GM13976 (cell line): ENCODE measurements at regions not wholly inside any gene's neighbourhood (a gene's known extent, or its start where the extent isn't known, plus 50 kb on each side); places are given as distances from the start of the nearest gene placed in this dataset.

ENCODE experiments used
- DNase-seq: peaks from one replicate; pipeline ENCODE4 v3.0.0; 2012; ENCODE audit warnings: low spot score
- in situ Hi-C: fragments of 300-500 bp; cut with MboI; formaldehyde crosslinking; loops from one replicate; pipeline ENCODE4 v1.12.0; 2022; ENCODE audit warnings: low sequenced_read_pairs, mixed read lengths, inconsistent platforms; ENCODE audit not compliant: unreplicated experiment
- TF ChIP-seq, protein P1 (sequence below): IDR thresholded peaks from 2 replicates; pipeline ENCODE4 v1.5.1; 2012; ENCODE audit warnings: borderline replicate concordance, mild to moderate bottlenecking; ENCODE audit not compliant: insufficient read depth; ENCODE audit errors: extremely low read depth, missing control alignments, control extremely low read depth

DNA sequence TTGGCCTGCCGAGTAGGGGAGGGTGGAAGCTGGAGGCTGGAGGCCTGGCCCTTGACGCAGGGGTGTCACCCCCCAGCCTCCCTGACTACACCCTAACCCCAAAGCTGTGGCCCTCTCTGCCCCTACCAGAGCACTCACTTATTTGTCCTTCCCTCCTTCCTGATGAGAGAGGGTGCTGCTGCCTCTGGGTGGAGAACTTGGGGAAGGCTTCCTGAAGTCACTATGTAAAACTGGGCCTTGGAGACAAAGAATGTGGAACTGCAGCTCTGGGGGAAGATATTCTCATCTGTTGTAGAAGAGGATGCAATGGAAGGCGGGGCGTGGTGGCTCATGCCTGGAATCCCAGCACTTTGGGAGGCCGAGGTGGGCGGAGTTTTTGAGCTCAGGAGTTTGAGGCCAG, 485.2 kb downstream of the ZNF536 start:
- no peak for DNase-seq
- in situ Hi-C loops, result no loop called here
- TF ChIP-seq, protein P1, sequence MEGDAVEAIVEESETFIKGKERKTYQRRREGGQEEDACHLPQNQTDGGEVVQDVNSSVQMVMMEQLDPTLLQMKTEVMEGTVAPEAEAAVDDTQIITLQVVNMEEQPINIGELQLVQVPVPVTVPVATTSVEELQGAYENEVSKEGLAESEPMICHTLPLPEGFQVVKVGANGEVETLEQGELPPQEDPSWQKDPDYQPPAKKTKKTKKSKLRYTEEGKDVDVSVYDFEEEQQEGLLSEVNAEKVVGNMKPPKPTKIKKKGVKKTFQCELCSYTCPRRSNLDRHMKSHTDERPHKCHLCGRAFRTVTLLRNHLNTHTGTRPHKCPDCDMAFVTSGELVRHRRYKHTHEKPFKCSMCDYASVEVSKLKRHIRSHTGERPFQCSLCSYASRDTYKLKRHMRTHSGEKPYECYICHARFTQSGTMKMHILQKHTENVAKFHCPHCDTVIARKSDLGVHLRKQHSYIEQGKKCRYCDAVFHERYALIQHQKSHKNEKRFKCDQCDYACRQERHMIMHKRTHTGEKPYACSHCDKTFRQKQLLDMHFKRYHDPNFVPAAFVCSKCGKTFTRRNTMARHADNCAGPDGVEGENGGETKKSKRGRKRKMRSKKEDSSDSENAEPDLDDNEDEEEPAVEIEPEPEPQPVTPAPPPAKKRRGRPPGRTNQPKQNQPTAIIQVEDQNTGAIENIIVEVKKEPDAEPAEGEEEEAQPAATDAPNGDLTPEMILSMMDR, result no peak

DNA sequence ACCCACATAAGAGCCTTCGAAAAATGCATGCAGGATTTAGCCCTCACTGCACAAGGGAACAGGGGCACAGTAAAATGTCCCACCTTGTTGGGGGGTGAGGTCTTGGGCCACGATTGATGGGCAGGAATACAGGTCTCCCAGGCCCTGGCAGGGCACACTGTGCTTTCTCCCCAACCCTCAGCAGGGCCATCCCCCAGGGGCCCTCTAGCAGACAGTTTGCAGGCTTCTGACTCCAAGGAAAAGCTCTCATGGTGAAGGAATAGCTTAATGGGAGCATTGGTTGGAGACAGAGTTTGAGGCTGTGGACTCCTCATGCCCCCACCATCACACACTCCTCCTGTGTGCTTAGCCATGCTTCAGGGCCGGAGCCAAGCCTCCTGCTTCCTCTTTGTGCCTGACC, 484.6 kb downstream of the ZNF536 start:
- TF ChIP-seq, protein P1, result no peak
- in situ Hi-C loops, result no loop called here
- DNase-seq, result no peak

DNA sequence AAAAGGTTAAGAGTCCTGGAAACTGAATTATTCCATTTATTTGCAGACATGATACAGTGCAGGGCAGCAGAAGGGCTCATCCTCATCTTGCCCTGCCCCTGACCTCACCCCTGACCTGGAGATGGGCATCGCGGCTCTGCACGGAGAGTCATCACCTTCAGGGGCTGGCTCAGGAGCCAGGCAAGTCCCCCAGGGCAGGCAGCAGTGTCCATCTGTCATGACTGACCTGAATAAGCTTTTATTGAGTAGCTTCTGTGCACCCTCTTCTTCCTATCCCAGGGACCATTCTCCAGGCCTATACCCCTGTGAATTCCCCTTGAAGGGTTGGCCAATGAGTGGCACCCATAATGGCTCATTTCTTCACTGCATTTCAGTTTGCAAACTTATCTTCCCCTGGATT, 484.2 kb downstream of the ZNF536 start:
- TF ChIP-seq, protein P1, result no peak
- no peak for DNase-seq
- in situ Hi-C loops, result no loop called here

DNA sequence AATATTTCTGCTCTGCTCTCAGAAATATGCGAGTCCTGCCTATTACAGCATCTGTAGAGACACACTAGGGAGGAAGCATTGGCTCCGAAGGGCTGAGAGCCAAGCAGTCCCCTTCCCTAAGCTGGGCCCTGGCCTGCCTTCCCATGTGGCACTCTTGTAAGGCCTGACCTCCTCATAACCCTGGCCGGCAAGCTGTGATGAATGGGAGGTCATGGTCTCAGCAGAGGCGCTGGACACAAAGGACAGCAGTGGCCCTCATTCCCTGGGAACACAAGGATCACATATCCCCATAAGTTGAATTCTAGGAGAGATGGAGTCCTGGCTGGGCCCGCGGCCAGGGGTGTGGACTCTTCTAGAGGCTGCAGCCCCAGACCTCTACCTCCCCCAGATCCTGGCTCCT, 483.3 kb downstream of the ZNF536 start:
- TF ChIP-seq, protein P1, result no peak
- DNase-seq, result no peak

DNA sequence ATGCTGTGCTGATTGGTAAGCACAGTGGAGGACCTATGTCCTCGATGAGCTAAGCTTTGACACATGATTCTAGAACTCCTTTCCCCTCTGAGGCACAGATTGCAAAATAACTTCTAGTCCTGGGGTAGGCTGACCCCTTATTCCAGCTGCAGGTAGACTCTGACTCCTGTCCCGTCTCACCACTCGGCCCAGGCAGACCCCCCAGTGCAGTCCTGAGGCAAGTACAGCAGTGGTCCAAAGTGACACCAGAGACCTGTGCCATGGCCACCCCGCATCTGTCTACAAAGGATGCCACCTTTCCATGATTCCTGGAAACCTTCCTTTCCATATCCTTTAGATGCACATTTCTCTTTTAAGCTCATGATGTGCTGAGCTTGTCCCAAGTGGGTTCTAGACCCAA, 482.5 kb downstream of the ZNF536 start:
- TF ChIP-seq, protein P1, result no peak
- in situ Hi-C loops, result no loop called here
- DNase-seq, result no peak

More for the DNA sequence above, 483.3 kb downstream of the ZNF536 start:
- in situ Hi-C loops, result no loop called here

DNA sequence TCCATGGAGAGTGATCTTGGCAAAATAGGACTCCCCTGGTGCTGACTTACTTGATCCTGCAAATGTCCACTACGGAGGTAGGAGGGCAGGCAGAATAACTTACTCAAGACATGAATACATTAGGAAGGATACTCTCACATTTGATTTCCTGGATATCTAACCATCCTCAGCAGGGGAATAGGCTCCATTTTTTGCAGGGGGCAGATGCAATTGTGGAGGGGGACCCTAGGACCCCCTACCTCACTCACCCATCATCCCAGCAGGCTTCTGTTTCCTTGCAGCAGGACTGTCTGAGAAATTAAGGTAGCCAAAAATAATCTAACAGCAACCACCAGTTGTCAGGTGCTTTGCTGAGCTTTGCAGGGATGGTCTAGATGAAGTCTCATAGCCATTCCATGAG, 482.0 kb downstream of the ZNF536 start:
- in situ Hi-C loops, result no loop called here
- TF ChIP-seq, protein P1, result no peak
- no peak for DNase-seq

DNA sequence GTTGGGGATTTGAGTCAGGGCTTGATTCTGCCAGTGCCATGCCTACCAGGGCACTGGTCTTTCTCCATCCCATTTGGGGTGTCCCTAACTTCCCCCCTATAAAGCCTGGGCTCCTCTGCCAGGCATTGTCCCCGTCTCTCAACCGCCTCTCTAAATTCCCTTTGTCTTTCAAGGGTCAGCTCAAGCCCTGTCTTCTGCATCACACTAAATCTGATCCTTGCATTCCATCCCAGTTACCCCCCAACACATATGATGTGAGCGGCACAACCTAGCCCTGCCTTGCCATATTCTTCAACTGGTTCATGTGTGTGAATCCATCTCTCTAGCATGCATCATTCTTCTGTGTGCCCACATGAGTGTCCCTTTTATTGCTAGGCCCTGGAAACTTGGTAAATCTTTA, 480.9 kb downstream of the ZNF536 start:
- in situ Hi-C loops, result no loop called here
- TF ChIP-seq, protein P1, result no peak
- no peak for DNase-seq
